T-helper 2 cell treated with Interferon-gamma antibody and Interleukin-4, amounts not matched to agents 5 μg/mL and 100 μg/mL, for 36 hours (primary cell): ENCODE measurements at regions not wholly inside any gene's neighbourhood (a gene's known extent, or its start where the extent isn't known, plus 50 kb on each side); places are given as distances from the start of the nearest gene placed in this dataset.
"Not testable (repeated sequence)": the region's sequence is repeated elsewhere in the genome, so short reads cannot be mapped to it uniquely, and the experiment has no call there.

Experiments
- DNase-seq: peaks from one replicate; pipeline ENCODE4 v3.0.0; 2021; ENCODE audit warnings: low spot score
- H3K27ac Mint-ChIP-seq: one replicate; pipeline ENCODE4 v1.8.0; 2021; ENCODE audit warnings: mild to moderate bottlenecking, mixed read lengths
- H3K27me3 Mint-ChIP-seq: one replicate; pipeline ENCODE4 v1.8.0; 2021; ENCODE audit warnings: low read depth, mixed read lengths
- H3K36me3 Mint-ChIP-seq: one replicate; pipeline ENCODE4 v1.8.0; 2021; ENCODE audit warnings: low read depth, mixed read lengths
- H3K4me1 Mint-ChIP-seq: one replicate; pipeline ENCODE4 v1.8.0; 2021; ENCODE audit warnings: low read depth, mixed read lengths
- H3K4me3 Mint-ChIP-seq: one replicate; pipeline ENCODE4 v1.8.0; 2022; ENCODE audit warnings: mild to moderate bottlenecking, moderate library complexity, mixed read lengths
- H3K9me3 Mint-ChIP-seq: one replicate; pipeline ENCODE4 v1.8.0; 2021; ENCODE audit warnings: mixed read lengths

DNA sequence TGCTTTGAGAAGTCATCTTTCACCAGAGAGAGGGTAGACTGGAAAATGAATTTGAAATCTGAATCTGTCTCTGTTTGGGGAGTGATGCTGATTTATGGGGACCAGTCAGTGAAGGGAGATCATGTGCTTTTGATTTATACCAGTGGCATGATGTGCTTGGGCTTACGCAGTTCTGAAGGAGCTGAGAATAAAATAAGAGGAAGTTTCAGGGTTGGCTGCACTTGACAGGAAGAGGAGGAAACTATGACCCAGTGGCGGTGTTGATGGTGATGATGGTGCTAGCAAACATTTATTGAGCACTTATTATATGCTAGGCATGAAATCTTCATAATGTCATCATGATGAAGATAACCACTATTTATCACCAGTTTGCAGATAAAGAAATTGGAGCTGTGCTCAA is 136.4 kb upstream of the GLRA1 start:
- no peaks in the 10 kb centered on the region for H3K36me3 Mint-ChIP-seq
- no peaks in the 10 kb centered on the region for H3K27me3 Mint-ChIP-seq
- no peak overlapping the region for H3K27ac Mint-ChIP-seq
- H3K4me1 Mint-ChIP-seq = no peaks in the 10 kb centered on the region
- DNase-seq = no peak
- no peak overlapping the region for H3K4me3 Mint-ChIP-seq
- no peaks in the 10 kb centered on the region for H3K9me3 Mint-ChIP-seq

GRCh38 chr5:152058267-152058666 is 133.6 kb upstream of the GLRA1 start:
- Mint-ChIP-seq H3K9me3 (no peaks in the 10 kb centered on the region), H3K4me1 (no peaks in the 10 kb centered on the region), H3K27me3 (no peaks in the 10 kb centered on the region), H3K36me3 (no peaks in the 10 kb centered on the region), H3K27ac (no peak overlapping the region), H3K4me3 (no peak overlapping the region)
- no peak for DNase-seq

DNA sequence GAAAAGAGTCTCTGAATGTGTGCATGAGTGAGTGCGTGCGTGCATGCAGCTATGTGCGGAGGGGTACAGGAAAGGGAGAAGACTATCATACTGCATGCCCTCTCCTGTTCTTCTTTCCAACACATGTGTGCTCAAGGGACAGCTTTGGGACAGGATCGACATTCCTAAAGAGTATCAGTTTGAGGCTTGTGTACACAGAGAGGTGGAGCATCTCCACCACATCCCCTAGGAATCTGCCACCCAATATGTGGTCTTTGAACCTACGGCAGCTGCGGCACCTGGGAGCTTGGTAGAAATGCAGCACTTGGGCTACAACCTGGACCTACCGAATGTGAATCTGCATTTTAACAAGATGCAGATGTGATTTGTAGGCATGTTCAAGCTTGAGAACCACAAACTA is 132.3 kb upstream of the GLRA1 start:
- Mint-ChIP-seq H3K9me3 (peaks cover 4% of the 10 kb centered on the region), H3K4me1 (no peaks in the 10 kb centered on the region), H3K27me3 (no peaks in the 10 kb centered on the region), H3K27ac (no peak overlapping the region), H3K4me3 (no peak overlapping the region), H3K36me3 (no peaks in the 10 kb centered on the region)
- DNase-seq = no peak

GRCh38 chr5:152052470-152052869 is 127.8 kb upstream of the GLRA1 start:
- no peak for DNase-seq
- H3K4me3 Mint-ChIP-seq = no peak overlapping the region
- H3K4me1 Mint-ChIP-seq = no peaks in the 10 kb centered on the region
- H3K27ac Mint-ChIP-seq = no peak overlapping the region
- no peaks in the 10 kb centered on the region for H3K27me3 Mint-ChIP-seq
- H3K9me3 Mint-ChIP-seq = peaks cover 9% of the 10 kb centered on the region
- H3K36me3 Mint-ChIP-seq = no peaks in the 10 kb centered on the region

DNA sequence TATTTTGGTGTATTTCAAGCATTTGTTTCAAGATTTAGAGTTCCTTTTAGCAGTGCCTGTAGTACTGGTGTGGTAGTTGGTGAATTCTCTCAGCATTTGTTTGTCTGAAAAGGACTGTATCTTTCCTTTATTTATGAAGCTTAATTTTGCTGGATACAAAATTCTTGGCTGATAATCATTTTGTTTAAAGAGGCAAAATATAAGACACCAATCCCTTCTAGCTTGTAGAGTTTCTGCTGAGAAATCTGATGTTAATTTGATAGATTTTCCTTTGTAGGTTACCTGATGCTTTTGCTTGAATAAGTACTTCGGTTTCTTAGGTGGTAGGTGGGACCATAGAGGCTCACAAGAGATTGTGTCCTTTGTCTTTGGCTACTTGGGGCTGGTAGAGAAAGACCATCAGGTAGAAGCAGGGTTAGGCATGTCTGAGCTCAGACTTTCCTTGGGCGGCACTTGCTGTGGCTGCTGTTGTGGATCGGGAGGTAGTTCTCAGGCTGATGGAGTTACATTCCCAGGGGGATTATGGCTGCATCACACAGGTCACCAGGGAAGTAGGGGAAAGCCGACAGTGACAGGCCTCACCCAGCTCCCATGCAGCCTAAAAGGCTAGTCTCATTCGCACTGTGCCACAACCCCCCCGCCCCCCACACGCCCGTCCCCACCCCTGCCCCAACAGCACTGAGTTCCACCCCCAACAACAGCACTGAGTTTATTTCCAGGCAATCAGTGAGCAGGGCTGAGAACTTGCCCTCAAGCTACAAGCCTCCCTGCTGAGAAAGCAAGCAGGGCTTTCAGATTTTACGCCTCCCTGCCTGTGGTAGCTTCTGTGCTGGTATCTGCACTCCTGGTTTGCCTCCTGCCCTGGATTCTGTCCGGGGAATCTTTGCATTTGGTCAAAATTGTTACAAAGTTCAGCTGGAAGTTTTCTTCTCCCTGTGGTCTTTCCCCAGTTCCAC is 127.1 kb upstream of the GLRA1 start:
- Mint-ChIP-seq H3K4me1 (no peaks in the 10 kb centered on the region), H3K9me3 (peaks cover 9% of the 10 kb centered on the region), H3K36me3 (no peaks in the 10 kb centered on the region), H3K4me3 (no peak overlapping the region), H3K27me3 (no peaks in the 10 kb centered on the region), H3K27ac (no peak overlapping the region)
- DNase-seq = no peak

DNA sequence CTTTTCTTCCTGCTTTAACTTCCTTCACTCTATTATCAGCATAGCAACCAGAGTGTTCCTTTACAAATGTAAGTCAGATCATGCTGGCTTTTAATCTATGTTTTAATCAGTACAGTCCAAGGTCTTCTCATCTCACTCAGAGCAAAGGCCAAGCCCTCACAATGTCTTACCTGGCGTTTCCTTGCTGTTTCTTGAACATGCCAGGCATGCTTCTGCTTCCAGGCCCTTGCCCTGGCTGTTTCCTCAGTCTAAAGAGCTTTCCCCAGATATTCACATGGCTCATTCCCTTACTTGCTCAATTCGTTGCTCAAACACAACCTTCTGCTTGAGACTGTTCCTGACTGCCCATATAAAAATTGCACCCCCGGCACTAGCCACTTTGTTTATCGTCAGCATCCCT is 121.7 kb upstream of the GLRA1 start:
- no peak for DNase-seq
- Mint-ChIP-seq H3K36me3 (no peaks in the 10 kb centered on the region), H3K4me3 (no peak overlapping the region), H3K27me3 (no peaks in the 10 kb centered on the region), H3K27ac (no peak overlapping the region), H3K4me1 (no peaks in the 10 kb centered on the region), H3K9me3 (peaks cover 5% of the 10 kb centered on the region)

GRCh38 chr5:152038856-152039255 is 114.2 kb upstream of the GLRA1 start:
- H3K27ac Mint-ChIP-seq, H3K36me3 Mint-ChIP-seq, DNase-seq, H3K4me1 Mint-ChIP-seq, H3K27me3 Mint-ChIP-seq, H3K4me3 Mint-ChIP-seq: not testable (repeated sequence)
- peaks cover 11% of the 10 kb centered on the region for H3K9me3 Mint-ChIP-seq

GRCh38 chr5:152026328-152027024 is 101.8 kb upstream of the GLRA1 start:
- DNase-seq, H3K27me3 Mint-ChIP-seq, H3K4me3 Mint-ChIP-seq, H3K4me1 Mint-ChIP-seq, H3K36me3 Mint-ChIP-seq: not testable (repeated sequence)
- Mint-ChIP-seq H3K9me3 (peaks cover 25% of the 10 kb centered on the region), H3K27ac (peak overlapping the region; percentile 22)

GRCh38 chr5:152016421-152016820 is 91.8 kb upstream of the GLRA1 start:
- H3K27ac Mint-ChIP-seq = no peak overlapping the region
- no peak overlapping the region for H3K4me3 Mint-ChIP-seq
- H3K4me1 Mint-ChIP-seq = no peaks in the 10 kb centered on the region
- DNase-seq = no peak
- H3K27me3 Mint-ChIP-seq = no peaks in the 10 kb centered on the region
- no peaks in the 10 kb centered on the region for H3K9me3 Mint-ChIP-seq
- no peaks in the 10 kb centered on the region for H3K36me3 Mint-ChIP-seq

GRCh38 chr5:152007653-152008335 is 83.1 kb upstream of the GLRA1 start:
- Mint-ChIP-seq H3K36me3 (no peaks in the 10 kb centered on the region), H3K9me3 (no peaks in the 10 kb centered on the region), H3K4me1 (no peaks in the 10 kb centered on the region), H3K27me3 (no peaks in the 10 kb centered on the region), H3K27ac (no peak overlapping the region), H3K4me3 (no peak overlapping the region)
- DNase-seq = no peak

GRCh38 chr5:152004095-152004494 is 79.4 kb upstream of the GLRA1 start:
- no peaks in the 10 kb centered on the region for H3K27me3 Mint-ChIP-seq
- no peak overlapping the region for H3K27ac Mint-ChIP-seq
- no peaks in the 10 kb centered on the region for H3K36me3 Mint-ChIP-seq
- H3K9me3 Mint-ChIP-seq = peaks cover 3% of the 10 kb centered on the region
- no peak for DNase-seq
- H3K4me3 Mint-ChIP-seq = no peak overlapping the region
- no peaks in the 10 kb centered on the region for H3K4me1 Mint-ChIP-seq
